ENCODE measurements at regions not wholly inside any gene's neighbourhood (a gene's known extent, or its start where the extent isn't known, plus 50 kb on each side); places are given as distances from the start of the nearest gene placed in this dataset.

DNA sequence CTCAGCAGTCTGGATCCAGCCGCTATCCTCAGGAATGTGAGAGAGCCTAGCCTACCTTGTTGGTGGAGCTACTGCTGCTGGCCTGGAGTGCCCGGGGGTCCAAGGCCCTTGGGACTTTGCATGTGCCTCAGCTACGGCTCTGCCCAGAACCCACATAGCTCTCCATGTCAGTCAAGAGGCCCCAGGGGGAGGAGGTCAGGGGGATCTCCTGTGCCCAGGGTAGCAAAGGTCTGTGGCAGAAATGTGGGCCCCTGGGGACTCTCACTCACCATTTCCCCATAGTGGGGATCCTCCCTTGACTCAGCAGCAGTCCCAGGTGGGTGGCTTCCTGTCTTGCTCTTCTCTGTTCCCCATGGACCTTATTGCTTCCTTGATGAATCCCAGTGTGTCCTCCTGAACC lies 342.7 kb upstream of the CHAC2 start:
- no peak for DNase-seq (ENCODE audit: low spot score)
- no peak for TF ChIP-seq CTCF (IDR thresholded peaks at IDR 0.05)
- H3K4me3 ChIP-seq = no peak overlapping the region

GRCh38 chr2:53423465-53423864 lies 344.1 kb upstream of the CHAC2 start:
- H3K4me3 ChIP-seq = no peak overlapping the region
- no peak for DNase-seq (ENCODE audit: low spot score)
- no peak for TF ChIP-seq CTCF (IDR thresholded peaks at IDR 0.05)
- no peak overlapping the region for H3K27ac ChIP-seq

More for the DNA sequence above, 342.7 kb upstream of the CHAC2 start:
- H3K27ac ChIP-seq = no peak overlapping the region

GRCh38 chr2:53422979-53423378 lies 344.6 kb upstream of the CHAC2 start:
- no peak for DNase-seq (ENCODE audit: low spot score)
- no peak for TF ChIP-seq CTCF (IDR thresholded peaks at IDR 0.05)
- Histone ChIP-seq H3K4me3 (no peak overlapping the region), H3K27ac (no peak overlapping the region)

GRCh38 chr2:53417385-53417784 lies 350.2 kb upstream of the CHAC2 start:
- Histone ChIP-seq H3K4me3 (no peak overlapping the region), H3K27ac (no peak overlapping the region)
- TF ChIP-seq CTCF (IDR thresholded peaks at IDR 0.05) = no peak
- DNase-seq (ENCODE audit: low spot score) = no peak

DNA sequence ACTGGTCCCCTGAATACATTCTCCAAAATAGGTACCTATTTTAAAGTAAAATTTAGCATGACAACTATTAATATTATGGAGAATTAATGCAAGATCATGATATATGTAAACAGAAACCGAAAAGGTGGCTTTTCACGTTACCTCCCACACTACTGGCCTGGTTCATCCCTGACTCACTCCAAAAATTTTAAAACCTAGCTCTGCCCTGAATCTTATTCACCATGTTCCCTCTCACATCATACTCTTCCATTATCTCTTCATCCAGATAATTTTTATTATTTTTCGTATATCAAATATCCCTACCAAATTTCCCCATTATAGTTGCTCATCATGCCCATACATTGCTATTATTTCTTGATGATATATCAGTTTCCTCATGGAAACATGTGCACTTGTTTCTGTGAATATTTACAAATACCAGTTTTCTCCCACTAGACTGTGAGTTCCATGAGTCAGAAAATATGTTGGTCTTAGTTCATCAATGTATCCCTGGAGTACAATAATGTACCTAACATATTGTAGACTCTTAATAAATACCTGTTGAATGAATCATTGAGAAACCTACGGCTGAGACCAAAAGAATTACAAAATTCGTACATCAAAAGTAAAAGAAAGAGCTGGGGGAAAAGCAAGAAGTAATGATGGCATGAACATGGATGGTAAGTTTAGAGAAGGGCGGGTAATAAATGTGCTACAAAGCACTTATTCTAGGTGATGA lies 360.1 kb upstream of the CHAC2 start:
- TF ChIP-seq CTCF (IDR thresholded peaks at IDR 0.05) = no peak
- Histone ChIP-seq H3K27ac (no peak overlapping the region), H3K4me3 (no peak overlapping the region)
- no peak for DNase-seq (ENCODE audit: low spot score)

- H3K27ac ChIP-seq = no peak overlapping the region
- no peak for TF ChIP-seq CTCF (IDR thresholded peaks at IDR 0.05)
- DNase-seq (ENCODE audit: low spot score) = no peak
- no peak overlapping the region for H3K4me3 ChIP-seq
Observed at GRCh38 chr2:53403792-53404413, 363.7 kb upstream of the CHAC2 start.

DNA sequence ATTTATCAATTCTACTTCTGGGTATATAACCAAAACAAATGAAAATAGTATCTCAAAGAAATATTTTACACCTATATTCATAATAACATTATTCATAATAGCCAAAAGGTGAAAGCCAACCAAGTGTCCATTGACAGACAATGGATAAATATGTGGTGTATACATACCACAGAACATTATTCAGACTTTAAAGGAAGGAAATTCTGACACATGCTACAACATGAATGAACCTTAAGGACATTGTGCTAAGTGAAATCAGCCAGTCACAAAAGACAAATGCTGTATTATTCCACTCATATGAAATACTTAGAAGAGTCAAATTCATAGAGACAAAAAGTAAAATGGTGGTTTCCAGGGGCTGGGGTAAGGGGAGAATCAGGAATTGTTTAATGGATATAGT lies 370.5 kb upstream of the CHAC2 start:
- DNase-seq (ENCODE audit: low spot score) = no peak
- Histone ChIP-seq H3K27ac (no peak overlapping the region), H3K4me3 (no peak overlapping the region)
- TF ChIP-seq CTCF (IDR thresholded peaks at IDR 0.05) = no peak
